Medulla oblongata (tissue), 1 donor: ENCODE measurements at regions not wholly inside any gene's neighbourhood (a gene's known extent, or its start where the extent isn't known, plus 50 kb on each side); places are given as distances from the start of the nearest gene placed in this dataset.
A peak's percentile ranks its signal among the peaks of the same experiment; 100 is the strongest.
"Not testable (repeated sequence)": the region's sequence is repeated elsewhere in the genome, so short reads cannot be mapped to it uniquely, and the experiment has no call there.

Source experiments
- DNase-seq: peaks from one replicate; pipeline ENCODE4 v3.0.0-alpha.2; 2015; ENCODE audit errors: extremely low spot score

DNA sequence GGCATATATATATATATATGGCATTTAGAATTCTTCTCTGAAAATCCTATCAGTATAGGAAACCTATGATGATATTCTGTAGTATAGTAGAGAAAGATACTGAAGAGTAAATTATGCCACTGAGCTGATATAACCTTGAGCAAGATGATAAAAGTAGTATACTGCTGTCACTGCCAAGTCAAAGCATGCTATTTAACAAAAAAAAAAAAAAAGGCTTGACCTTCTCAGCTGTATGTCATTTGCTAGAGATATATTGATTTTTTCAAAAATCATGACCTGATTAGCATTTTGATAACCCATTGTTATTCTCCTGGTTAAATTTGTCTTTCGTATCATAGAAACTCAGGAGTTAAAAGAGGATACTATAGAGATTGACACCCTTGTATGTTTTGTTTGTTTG lies 299.4 kb downstream of the ADAMTS20 start:
- no peak for DNase-seq

DNA sequence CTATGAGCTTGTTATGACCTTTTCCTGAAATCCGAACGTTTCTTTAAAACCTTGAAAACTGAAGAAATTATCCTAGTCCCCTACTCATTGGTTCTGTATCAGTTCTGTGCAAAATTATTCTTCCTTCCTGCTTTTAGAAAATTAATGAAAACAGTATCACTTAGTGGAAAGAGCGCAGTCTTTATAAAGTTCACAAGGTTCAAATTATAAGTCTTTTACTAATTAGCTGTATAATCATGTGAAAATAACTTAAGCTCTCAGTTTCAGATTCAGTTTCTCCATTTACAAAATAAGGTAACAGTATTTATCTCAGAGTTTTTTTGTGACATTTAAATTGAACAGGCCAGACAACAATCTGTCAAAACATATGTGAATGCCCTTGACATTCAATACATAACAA lies 306.1 kb downstream of the ADAMTS20 start:
- DNase-seq = no peak

DNA sequence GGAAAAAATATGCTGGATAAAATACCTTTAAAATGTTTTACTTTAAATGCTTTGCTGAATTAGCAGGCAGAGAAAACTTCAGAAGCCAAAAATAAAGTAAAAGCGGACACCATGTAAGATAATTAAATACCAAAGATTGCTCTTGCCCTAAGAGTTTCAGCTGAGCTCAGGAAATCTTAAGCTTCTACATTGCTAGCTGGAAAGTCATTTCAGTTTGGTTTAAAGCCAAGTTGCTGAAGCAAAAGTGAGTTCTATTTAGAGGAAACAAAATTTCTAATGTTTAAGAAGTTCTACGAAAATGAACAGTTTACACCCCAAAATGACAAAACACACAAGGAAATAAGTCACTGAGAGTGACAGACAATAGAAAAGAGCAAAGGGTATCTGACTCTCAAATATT lies 310.0 kb downstream of the ADAMTS20 start:
- no peak for DNase-seq

DNA sequence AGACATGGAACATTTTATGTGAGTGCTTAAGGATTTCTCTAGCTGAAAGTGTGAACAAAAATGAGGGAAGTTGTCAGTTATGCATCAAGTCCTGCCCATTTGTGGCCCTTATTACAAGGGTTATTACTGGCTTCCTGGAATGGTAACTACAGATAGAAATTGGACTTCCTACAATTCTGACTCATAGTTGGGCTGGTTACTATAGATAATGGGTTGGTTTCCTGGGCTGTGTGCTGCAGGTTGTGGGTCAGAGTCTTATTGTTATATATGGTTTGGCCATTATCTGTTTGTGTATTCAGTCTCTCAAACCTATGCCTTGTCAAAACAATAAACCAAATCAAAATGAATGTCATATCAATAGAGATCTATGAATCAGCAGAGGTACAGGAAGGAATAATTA lies 313.7 kb downstream of the ADAMTS20 start:
- no peak for DNase-seq

DNA sequence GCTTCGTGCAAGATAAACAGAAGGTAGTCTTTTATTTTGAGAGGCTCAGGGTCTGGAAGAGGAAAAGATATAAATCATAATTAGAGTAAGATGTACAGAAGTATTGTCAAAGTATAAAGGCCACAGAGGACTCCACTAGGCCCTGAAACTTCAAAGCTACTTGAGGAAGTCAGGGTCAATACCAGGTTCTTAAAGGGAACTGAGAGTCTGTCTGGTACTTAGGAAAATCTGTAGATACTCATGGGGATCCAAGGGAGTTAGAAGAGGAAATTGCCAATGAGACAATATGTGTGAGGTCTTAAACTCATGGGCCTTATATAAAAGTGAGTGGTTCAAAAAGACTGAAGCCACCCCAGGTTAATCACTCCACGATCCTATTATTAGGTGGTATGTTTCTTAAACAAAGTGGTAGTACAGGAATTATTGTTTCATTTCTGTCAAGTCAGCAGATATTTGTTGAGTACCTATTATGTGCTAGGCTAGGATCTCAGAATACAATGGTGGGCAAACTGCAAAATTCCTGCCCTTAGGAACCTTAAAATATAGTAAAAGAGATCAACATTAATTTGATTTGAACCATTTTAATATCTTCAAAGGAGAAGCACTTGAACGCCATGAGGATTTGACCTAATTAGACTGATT lies 314.6 kb downstream of the ADAMTS20 start:
- DNase-seq = no peak

DNA sequence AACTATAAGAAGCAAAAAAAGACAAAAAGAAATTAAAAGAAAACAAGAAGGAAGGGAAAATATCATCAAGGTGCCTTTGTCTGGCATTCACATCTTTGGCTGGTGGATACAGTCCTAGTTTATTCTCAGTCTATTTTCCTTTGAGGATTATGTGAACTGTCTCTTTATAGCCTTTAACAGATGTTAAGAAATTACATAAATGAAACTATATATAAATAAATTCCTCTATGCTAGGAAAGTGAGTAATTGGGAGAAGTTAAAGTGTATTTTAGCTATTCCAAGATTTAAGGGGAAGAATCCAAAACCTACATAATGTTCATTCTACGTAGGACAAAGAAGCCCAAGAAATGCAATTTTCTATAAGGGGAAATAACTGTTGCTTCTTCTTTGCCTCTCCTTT lies 316.3 kb downstream of the ADAMTS20 start:
- no peak for DNase-seq

DNA sequence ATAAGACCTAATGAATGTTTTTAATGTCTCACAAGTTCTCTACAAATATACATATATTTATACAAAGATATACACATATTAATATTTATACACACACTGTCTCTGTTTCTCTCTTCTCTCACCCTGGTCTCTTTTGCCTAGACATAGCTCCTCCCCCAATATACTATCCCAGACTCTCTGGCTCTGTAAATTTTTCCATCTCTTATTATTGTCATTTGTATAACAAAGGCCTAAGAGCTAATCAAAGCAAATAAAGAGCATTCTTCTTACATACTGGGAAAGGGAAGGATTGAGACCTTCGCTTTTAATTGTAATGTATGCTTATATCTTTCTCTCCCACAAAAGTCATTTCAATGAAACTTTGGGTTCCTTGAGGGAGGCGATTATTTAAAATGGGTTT lies 318.1 kb downstream of the ADAMTS20 start:
- DNase-seq = no peak

DNA sequence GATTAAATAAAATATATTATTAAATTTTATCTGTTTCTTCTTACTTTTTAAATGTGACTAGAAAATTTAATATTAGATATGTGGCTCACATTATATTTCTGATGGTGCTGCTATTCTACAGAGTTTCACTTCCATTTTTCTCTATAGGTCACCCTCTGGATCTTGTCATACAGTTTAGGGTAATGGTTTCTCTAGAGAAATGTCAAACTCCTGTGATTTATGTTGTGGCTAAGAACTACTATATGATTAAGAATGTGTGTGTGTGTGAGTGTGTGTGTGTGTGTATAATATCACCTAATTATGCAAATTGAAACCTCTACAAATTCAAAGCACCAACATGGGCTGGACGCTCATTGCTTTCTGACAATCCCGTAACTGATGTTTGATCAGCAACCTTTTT lies 325.9 kb downstream of the ADAMTS20 start:
- DNase-seq = no peak

DNA sequence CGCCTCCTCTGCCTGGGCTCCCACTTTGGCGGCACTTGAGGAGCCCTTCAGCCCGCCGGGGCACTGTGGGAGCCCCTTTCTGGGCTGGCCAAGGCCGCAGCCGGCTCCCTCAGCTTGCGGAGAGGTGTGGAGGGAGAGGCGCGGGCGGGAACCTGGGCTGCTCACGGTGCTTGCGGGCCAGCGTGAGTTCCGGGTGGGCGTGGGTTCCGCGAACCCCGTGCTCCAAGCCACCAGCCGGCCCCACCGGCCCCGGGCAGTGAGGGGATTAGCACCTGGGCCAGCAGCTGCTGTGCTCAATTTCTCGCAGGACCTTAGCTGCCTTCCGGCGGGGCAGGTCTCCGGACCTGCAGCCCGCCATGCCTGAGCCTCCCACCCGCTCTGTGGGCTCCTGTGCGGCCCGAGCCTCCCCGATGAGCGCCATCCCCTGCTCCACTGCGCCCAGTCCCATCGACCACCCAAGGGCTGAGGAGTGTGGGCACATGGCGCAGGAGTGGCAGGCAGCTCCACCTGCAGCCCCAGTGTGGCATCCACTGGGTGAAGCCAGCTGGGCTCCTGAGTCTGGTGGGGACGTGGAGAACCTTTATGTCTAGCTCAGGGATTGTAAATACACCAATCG lies 327.7 kb downstream of the ADAMTS20 start:
- not testable (repeated sequence) for DNase-seq

DNA sequence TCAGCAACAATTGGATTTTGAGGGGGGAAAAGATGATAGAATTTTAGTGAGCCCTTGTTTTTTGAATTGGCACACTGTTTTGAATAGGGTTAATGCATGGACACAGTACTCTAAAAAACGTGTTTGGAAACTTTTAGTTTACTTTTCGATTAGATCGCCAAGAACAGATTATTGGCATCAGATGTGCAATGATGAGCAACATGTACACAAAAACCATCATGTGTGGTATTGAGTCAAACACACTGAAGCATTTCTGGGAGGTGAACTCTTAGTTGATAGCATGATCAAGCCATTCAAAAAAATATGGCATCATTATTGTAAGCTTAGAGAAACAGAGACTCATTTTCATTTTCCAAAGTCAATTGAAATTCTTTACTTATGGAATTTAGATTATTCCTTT lies 329.2 kb downstream of the ADAMTS20 start:
- no peak for DNase-seq

DNA sequence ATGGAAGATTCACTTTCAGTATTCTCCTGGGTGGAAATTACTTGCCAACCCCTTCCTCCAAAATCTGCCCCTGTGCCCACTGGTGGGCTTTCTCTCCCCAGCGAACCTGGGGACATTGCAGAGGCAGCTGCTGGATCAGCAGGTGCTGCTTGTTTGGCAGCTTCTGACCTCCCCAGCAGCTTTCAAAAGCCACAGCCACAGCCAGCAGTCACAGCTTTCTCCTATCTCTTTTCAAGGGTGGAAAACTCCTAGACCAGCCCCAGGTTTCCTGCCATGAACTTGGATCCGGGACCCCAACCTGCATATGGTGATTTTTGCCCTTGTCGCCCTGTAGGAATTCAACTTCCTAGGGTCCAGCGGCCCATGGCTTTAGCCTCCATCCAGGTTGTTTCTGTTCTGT lies 330.8 kb downstream of the ADAMTS20 start:
- no peak for DNase-seq

DNA sequence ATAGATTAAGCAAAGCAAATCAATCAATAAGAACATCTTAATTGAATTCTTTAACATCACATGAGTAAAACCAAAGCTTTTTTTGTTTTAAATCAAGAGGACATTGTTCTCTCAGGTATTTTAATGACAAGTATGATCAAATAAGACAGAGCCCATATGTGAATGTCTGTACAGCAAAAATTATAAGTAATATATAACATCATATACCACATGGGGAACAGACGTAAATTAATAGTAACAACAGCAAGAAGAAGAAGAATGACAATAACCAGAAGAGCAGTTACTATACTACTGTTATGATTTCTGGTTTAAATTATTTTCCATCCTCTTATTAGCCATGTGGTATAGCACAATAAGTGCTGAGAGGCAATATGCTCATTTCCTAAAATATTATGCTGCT lies 335.5 kb downstream of the ADAMTS20 start:
- DNase-seq = no peak

DNA sequence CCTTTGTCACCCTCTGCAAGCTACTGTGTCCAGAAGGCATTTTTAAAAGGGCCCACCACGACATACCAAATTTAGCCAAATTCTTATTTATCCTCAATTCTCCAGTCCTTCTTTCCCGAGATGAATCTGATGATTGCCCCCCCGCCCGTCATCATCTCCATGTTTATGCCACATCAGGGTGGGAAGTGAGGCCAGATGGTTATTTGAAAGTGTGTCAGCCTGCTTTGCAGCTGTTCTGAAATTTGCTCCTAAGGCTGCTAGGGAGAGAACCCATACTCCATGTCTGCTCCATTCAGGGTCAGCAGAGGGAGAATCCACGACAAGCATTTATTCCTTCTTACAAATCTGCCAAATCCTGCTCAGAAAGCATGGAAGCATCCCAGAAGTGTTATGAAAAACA lies 337.8 kb downstream of the ADAMTS20 start:
- no peak for DNase-seq

DNA sequence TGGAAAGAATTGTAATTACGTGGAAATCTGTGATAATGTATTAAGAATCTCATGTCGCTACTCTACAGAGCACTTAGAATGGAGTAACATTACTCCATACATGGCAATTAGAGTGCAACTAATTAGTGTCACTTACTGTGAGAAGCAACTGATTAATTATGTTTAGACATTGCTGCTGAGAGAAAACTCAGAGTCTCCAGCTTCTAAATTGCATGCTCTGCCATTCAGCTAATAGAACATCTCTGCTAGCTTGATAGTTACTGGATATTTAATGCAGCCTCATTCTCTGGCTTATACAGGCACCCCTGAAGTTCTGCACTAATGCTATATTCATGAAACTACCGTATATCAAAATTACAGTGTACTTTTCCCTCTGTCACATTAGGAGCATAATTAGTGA lies 338.4 kb downstream of the ADAMTS20 start:
- no peak for DNase-seq

DNA sequence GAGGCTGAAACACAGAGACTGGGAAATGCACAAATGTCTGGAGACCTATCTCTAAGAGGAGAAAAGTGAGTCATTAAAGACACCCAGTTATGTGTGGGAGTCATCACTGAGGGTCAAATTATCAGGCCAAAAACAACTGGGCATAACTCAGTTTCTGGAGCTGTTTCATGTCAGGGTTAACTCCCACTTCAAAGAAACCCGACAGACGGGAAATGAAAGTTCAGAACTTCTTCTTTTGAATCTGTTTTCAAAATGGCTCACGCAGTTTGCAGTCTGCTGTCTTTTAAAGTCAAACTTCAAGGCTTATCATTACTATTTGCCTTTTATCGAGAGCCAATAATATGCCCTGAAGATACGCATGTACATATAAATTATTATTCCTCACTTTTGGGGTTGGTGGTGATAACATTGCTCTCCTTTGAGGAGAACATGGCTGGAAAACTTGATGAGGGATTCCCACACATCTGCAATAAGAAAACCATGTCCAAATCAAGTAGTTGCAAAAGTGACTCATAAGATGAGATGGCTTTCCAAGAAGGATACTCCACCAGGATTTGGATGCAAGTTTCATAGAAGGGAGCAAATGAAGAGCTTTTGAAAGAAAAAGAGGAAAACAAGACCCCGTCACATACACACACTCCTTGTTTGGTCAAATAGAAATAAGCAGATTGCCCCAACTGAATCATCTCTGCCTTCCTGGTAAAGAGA lies 341.4 kb downstream of the ADAMTS20 start:
- peak; percentile 18 for DNase-seq

DNA sequence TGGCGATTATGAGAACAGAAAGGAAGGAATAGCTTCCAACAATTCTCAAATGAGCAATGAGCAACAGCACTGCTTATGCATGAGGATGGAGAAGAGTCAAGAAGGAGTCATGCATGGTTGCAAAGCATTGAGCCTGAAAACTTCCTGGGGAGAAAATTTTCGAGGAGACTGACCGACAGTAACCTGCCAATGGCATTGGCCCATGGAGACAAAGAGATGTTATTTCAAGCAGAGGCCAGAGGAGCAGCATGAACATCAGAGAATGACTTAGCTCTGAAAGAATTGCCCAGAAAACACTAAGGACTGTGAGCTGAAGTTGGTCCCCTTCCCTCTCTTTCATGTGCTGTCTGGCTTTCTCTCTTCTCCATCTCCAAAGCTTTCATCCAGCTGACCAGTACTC lies 343.4 kb downstream of the ADAMTS20 start:
- peak; percentile 48 for DNase-seq

DNA sequence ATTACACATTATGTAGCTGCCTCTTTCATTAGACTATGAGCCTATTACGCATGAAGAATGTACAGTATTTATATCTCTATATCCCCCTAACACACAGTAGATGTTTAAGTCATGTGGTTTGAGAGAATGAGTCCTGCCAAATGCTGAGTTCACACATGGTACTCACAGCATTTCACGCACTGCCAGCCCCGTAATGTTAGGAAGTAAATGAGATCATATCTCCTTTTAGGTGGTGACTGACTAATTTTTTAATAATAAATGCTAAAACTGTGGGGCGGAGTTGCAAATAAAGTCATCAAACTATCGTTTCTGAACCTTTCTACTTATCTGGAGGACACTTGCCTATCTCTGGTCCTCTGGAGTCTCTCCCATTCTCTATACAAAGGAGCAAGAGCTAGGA lies 343.8 kb downstream of the ADAMTS20 start:
- no peak for DNase-seq

DNA sequence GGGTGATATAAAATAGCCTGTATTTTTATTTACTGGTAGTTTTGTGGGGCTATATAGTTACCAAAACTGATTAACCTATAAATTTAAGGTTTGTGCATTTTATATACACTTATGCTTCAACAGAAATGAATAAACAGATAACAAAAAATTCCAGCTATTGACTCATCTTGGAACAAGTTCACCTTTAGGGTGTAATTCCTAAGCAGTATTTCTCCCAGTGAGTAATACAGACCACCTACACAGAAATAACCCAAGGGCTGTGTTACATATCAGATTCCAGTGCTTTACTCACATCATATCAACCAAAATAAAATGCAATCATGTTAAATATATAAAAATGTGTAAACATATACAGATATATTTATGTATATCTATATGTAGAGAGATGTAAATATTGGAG lies 345.6 kb downstream of the ADAMTS20 start:
- no peak for DNase-seq

DNA sequence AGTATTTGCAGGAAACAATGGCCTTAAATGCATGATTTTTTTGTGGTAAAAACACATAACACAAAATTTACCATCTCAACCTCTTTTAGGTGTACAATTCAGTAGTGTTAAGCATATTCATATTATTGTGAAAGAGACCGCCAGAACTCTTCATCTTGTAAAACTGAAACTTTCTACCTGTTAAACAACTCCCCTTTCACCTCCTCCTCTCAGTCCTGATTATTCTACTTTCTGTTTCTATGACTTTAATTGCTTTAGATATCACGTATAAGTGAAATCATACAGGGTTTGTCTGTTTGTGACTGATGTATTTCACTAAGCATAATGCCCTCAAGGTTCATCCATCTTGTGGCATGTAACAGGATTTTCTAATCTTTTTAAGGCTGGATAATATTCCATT lies 353.4 kb downstream of the ADAMTS20 start:
- no peak for DNase-seq

DNA sequence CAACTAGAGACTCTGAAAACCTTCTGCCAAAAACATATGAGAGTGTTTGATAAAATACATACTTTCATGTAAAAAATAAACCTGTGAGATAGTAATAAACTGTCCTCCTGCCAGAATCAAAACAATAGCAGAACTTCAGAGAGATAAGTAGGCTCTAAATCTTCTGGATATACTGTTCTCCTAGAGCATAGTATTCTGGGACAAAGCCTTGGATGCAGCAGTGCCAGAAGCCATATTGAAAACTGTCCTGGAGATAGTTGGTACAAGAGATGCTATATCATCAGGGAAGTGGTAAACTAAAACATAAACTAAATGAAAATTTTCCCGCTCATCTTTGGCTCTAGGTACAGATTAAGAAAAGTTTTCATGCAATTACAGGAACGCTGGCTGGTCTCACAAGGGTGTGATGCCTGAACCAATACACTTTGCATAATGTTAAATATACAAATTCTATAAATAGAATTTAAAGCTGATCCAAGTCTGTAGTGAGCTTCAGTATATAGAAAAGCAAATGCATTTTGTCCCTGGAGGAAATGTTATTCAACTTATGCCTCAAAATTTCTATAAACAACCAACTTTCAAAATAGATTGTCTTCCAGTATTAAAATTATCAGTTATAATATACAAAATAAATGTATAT lies 355.6 kb downstream of the ADAMTS20 start:
- no peak for DNase-seq

DNA sequence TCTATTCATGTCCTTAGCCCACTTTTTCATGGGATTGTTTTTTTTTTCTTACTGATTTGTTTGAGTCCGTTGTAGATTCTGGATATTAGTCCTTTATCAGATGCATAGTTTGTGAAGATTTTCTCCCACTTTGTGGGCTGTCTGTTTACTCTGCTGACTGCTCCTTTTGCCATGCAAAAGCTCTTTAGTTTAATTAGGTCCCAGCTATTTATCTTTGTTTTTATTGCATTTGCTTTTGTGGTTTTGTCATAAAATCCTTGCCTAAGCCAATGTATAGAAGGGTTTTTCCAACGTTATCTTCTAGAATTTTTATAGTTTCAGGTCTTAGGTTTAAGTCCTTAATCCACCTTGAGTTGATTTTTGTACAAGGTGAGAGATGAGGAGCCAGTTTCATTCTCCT lies 358.9 kb downstream of the ADAMTS20 start:
- not testable (repeated sequence) for DNase-seq

DNA sequence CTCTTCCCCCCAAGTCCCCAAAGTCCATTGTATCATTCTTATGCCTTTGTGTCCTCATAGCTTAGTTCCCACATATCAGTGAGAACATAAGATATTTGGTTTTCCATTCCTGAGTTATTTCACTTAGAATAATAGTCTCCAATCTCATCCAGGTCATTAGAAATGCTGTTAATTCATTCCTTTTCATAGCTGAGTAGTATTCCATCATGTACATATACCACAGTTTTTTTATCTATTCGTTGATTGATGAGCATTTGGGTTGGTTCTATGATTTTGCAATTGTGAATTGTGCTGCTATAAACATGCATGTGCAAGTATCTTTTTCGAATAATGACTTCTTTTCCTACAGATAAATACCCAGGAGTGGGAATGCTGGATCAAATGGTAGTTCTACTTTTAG lies 359.6 kb downstream of the ADAMTS20 start:
- DNase-seq = not testable (repeated sequence)

DNA sequence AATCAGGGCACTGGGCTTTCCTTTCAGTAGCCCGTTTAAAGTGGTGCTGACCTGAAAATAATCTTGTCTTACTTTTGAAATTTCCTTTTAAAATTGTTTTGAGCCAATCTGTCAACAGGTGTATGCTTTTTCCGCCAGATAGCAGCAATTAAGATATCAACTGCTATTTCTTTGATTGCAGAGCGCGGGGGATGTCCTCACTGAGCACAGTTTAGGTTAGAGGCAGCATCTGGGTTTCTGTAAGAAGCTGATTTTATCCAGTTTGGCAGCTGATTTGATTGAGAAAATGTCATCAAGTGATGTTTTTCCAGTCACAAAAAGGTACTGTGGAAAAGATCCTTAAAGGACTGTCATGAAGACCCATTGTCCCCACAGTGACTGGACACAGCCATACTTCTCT lies 371.8 kb downstream of the ADAMTS20 start:
- DNase-seq = no peak
